LoVo (cell line): ENCODE measurements at regions not wholly inside any gene's neighbourhood (a gene's known extent, or its start where the extent isn't known, plus 50 kb on each side); places are given as distances from the start of the nearest gene placed in this dataset.
"Not testable (repeated sequence)": the region's sequence is repeated elsewhere in the genome, so short reads cannot be mapped to it uniquely, and the experiment has no call there.

Experiments
- DNase-seq: peaks from one replicate; pipeline ENCODE4 v3.0.0-alpha.2; 2016; ENCODE audit warnings: low spot score

DNA sequence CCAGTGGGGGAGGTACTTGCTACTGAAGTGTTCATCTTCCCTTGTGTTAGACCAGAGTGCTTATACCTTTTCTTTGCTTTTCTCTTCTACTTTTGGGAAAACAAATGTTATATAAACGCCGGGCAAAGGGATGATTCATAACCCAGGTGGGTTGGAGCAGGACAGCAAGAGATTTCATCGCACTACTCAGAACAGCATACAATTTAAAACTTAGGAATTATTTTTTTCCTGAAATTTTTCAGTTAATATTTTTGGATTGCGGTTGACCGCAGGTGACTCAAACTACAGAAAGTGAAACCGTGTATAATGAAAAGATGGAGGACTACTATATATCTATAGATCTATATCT is 270.0 kb upstream of the RGMA start:
- no peak for DNase-seq

DNA sequence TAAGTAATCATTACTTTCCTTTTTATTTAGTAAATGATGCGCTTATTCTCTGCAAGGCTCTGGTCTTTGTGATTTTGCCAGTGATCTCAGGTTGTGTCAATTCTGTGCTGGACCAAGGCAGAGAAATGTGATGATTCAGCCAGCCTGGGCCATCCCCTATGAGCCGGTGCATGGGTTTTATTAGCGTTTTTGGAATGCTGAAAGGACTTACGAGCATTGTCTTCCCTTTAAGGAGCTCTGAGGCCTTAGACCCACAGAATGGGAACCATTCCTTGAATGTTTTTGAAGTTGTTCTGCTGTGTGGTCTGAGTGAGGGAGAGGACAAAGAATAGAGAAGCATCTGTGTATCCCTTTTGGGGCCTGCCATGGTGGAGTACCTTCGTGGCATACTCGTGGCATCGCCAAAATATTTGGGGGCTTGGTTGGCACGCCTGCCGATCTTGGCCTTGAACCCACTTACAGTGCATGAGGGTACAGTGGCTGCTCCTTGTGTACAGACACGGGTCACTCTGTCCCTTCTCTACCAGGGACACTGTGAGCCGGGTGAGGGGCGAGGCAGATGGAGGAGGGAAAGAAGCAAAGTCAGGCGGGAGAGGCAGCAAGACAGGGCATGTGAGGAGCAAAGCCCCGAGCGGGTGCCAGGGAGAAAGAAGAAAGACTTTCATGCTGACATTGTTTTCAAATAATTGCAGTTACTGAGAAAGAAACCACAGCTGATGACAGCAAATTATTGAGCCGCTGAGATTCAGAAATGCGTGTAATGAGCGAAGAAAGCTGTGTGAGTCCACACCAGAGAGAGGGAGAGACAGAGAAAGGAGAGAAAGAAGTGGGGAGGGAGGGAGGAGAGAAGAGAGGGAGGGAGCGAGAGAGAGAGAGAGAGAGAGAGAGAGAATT is 269.4 kb upstream of the RGMA start:
- no peak for DNase-seq

DNA sequence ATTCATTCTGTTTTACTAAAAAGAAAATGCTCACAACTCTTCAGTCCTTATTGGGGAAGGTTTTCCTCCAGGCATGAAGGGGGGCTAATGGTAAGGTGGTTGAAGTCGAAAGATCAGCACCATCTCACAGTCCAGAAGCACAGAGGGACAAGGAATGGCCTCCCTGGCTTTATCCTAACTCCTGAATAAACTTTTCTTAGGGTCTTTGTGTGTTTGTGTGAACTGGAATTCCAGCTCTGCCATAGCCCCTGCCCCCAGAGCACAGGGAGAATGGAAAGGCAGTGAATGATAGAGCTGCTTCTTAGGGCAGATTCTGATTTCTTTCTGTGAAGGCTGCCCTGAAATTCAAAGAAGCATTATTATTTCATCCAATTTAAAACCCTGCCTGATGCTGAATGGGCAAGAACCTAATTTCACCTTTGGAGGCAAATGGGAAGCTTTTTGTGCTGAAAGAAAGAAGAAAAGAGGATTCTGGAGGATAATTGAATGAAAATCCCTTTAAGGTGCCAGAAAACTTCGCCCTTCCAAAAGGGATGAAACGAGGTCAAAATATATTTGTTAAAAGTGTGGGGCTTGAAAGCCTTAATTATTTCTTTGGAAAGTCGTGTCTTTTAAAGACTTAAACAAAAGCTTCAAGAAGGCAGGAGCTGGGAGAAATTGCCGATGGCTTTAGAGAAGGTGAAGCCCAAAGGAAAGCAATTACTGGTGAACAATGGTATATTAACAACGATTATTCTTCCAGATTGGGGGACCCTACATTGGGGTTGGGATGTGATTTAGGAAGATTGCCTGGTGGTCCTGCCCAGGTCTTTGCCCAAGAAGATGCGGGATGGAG is 259.9 kb upstream of the RGMA start:
- DNase-seq: no peak

DNA sequence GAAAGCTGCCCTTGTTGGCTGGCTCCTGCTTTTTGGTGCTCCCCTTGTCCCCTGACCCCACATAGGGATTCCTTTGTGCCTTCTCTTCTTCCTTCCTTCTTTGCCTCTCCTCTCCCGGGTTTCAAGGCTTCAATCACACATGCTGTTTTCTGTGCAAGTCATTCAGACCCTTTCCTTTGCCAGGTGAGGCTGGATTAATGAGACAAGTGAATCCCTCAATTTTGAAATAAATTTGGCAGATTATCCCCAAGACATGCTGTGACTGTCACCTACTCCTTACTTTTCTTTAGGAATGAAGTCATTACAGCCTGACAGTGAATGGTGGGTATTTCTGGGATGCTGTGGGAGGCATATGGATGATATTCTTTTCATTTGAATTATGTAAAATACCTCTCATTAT is 259.0 kb upstream of the RGMA start:
- DNase-seq: no peak

DNA sequence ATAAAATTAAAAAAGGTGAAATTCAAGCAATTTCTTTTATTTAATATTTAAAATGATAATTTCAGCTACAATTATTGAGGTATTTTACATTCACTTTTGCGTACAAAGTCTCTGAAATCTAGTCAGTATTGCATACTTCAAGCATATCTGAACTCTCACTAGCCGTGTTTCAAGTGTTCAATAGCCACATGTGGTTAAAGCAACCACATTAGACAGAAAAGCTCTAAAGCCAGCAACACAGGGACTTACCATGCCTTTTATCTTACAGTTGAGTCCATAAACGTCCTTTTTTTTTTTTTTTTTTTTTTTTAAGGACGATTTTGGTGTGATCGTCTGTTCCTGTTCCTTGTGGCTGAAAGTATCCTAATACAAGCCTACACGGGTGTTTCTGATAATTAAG is 257.0 kb upstream of the RGMA start:
- no peak for DNase-seq

- DNase-seq: not testable (repeated sequence)
Measured at GRCh38 chr15:93343402-93343801, 254.4 kb upstream of the RGMA start.

DNA sequence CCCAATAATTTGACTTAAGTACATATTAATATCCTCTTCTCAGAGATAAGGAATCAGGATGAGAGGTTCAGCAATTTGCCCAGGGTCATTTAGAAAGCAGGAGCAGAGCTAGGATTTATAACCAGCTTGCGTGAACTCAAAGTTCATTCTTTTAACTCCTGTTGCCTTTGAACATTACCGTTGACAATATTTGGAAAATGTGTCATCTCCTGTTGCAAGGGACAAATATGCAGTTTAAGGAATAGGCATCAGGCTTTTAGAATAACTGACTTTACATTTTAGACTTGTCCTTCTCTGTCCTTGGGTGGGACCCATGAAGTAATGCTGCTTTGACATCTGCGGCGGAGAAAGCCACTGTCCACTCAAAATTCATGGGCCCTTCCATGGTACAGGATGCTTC is 252.2 kb upstream of the RGMA start:
- no peak for DNase-seq

DNA sequence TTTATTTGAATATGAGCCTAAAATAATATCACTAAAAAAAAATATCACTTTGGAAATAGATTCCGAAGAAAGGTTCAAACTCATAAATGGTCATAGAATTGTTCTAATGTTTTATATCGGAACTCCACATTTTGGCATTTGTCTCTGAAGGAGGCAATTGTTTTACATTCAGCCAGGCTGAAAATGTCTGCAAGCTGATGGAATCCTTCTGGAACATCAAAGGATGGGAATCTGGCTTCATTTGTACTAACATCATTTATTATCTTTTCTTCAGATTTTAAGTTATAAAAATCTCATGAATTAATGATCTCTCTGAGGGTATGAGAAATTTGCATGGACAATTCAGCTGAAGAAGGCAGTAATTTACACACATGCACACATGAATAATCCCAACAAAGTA is 251.4 kb upstream of the RGMA start:
- no peak for DNase-seq

DNA sequence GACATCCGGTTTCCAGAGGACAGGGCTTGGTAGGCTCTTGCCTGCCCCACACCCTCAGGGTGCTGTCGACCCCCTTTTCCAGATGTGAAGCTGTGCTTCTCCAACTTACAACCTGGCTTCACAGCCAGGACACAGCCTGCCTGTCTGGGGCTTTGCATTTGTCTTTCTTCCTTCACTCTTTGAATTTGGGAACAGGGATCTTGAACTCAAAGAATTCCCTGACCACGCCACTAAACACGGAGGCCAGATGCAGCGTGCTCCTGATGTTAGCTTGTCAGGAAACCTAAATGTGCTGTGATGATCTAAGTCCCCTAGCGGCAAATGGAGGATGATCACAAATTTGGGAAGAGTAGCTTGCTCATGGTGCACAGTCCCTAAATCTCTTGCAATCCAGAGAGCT is 244.8 kb upstream of the RGMA start:
- DNase-seq: no peak

GRCh38 chr15:93333126-93333525 is 244.1 kb upstream of the RGMA start:
- not testable (repeated sequence) for DNase-seq

- no peak for DNase-seq
Measured at GRCh38 chr15:93332168-93332553, 243.2 kb upstream of the RGMA start.

GRCh38 chr15:93331545-93332167 is 242.6 kb upstream of the RGMA start:
- no peak for DNase-seq

DNA sequence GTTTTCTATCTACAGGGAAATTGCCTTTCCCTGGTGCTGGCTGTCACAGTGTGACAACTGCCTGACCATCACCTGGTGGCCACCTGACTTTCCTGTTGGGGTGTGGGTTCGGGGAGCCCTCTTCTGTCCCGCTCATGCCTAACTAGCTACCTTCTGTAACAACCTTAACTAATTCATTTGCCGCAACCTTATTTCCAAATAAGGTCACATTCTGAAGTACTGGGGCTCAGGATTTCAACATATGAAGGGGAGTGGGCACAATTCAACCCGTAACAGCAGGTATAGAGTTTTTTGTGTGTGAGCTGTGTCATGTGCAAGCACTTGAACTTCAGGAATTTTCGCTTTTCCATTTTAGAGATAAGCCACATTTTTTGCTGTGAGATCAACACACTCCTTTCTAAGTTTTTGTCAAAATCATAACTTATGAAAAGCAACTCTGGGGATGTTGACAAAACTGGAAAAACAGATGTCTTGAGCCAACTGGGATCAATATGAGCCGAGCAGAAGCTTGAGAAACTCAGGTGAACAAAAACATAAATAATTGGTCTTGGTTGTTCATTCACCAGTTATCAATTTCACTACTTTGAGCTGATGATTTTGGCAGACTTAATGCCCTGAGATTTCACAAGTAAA is 242.0 kb upstream of the RGMA start:
- no peak for DNase-seq

DNA sequence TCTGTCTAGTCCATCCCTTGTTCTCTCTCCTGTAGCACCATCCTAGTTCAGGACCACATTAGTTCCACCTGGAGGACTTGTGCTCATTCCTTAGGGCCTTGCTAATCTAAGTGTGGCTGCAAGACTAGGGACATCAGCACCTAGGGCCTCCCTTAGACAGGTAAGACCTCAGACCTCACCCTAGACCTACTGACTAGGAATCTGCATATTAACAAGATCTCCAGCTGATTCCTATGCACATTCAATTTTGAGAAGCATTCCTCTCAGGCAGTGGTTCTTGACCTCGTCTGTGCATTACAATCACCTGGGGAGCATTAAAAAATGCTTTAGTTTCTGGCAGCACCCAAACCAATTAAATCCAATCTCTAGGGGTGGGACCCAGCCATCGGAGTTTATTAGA is 238.4 kb upstream of the RGMA start:
- no peak for DNase-seq

DNA sequence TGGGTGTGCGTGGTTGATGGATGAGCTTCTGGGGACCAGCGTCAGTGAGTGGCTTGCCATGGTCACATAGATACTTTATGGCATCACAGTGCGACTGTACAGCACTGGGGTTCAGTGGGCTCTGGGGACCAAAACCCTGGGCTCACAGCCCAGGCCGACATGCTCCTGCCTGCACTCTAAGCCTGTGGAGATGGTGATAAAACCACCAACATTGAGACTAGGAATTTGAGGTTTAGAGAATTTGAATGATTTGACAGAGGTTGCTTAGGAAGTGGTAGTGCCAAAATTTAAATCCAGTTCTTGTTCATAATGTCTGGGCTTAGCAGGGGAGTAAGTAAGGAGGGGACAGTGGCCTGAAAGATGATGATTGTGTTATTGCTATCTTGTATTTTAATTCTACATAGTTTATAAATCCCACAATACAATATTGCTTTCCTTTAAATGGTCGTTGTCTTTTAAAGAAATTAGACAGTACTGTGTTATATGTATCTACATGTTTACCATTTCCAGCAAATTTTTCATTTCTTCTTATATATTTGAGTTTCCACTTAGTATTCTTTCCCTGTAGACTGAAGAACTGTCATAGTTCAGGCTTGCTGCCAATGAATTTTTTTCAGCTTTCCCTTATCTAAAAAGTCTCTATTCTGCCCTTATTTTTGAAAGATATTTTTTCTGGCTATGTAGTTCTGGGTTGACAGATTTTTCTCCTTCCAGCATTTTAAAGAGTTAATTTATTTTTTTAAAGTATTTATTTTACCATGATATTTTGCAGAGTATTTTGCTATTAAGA is 235.4 kb upstream of the RGMA start:
- DNase-seq: no peak

GRCh38 chr15:93321881-93322282 is 232.9 kb upstream of the RGMA start:
- DNase-seq: peak; percentile 31

- no peak for DNase-seq
Measured at GRCh38 chr15:93319121-93319814, 230.3 kb upstream of the RGMA start.

DNA sequence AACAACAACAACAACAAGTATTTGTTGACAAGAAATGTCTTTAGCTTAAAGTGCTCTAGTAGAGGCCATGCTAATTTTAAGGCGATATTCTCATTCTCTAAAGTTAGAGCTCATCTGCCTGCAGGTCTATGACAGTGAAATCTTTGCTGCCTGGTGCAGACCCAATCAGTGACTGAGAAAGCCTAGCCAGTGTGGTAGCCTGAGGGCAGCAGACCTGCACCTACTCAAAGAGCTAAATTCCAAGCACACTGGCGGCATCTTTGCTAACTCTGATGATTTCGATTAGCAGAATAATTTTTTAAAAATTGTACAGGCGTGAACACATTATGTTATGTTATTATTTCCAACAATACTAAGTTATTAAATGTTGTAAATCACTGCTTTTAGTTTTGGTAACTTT is 228.8 kb upstream of the RGMA start:
- no peak for DNase-seq

DNA sequence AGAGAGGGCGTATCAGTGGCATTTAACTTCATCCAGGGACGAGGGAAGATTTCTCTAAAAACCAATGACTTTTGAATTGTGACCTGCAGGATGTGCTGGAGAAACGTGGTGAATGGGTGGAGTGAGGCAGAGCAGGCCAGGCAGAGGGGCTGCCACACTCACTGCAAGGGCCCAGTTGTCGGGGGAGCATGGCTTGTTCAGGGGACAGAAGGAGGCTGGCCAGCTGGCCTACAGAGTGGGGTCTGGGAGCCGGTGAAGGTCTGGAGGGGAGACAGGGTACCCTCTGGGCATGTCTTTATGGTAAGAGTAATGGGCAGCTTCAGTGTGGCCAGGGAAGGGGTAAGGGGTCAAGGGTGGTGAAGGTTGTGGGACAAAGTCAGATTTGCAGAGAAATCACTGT is 225.2 kb upstream of the RGMA start:
- no peak for DNase-seq

DNA sequence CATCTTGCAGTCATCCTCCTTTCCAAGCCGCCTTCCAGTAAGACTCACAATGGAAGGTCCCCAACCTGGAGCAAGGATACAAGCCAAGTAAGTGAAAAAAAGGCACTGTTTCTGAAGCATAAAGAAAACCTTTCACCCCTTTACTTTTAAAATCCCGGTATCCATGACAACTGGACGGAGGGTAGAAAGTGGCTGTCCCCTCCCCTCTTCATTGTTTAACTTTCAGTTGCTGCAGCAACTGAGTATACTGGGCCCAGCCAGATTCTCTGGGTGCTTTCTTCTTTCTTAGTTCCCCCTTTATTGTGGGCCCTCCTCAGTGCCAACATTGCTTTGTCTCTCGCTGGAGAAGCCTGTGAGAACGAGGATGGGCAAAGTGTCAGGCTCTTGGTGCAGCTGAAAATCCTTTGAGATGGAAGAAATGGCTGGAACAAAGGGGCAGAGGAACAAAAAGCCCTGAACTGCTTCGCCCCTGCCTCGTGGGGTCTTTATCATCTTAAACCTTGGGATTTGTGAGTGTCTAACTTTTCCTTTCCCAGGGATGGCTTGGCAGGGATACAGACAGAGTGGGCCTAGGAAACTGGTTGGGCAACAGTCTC is 224.0 kb upstream of the RGMA start:
- no peak for DNase-seq

- no peak for DNase-seq
Measured at GRCh38 chr15:93311620-93312019, 222.6 kb upstream of the RGMA start.
